Loucy (cell line): ENCODE measurements at regions not wholly inside any gene's neighbourhood (a gene's known extent, or its start where the extent isn't known, plus 50 kb on each side); places are given as distances from the start of the nearest gene placed in this dataset.

Experiments
- EZH2phosphoT487 ChIP-seq: fragments of 200-600 bp; IDR thresholded peaks from 2 replicates; pipeline ENCODE4 v1.6.1; 2018; ENCODE audit warnings: antibody characterized with exemption, mild to moderate bottlenecking, moderate library complexity, borderline replicate concordance
- TF ChIP-seq, protein P1 (sequence below): fragments of 200-600 bp; sonication (generic); conservative IDR thresholded peaks from 2 replicates; pipeline ENCODE4 v1.5.1; 2014; ENCODE audit warnings: mild to moderate bottlenecking, antibody characterized with exemption, low read length

- TF ChIP-seq, protein P1, sequence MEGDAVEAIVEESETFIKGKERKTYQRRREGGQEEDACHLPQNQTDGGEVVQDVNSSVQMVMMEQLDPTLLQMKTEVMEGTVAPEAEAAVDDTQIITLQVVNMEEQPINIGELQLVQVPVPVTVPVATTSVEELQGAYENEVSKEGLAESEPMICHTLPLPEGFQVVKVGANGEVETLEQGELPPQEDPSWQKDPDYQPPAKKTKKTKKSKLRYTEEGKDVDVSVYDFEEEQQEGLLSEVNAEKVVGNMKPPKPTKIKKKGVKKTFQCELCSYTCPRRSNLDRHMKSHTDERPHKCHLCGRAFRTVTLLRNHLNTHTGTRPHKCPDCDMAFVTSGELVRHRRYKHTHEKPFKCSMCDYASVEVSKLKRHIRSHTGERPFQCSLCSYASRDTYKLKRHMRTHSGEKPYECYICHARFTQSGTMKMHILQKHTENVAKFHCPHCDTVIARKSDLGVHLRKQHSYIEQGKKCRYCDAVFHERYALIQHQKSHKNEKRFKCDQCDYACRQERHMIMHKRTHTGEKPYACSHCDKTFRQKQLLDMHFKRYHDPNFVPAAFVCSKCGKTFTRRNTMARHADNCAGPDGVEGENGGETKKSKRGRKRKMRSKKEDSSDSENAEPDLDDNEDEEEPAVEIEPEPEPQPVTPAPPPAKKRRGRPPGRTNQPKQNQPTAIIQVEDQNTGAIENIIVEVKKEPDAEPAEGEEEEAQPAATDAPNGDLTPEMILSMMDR = no peak
- no peak for TF ChIP-seq EZH2phosphoT487
These were observed 2057.6 kb downstream of the TP53TG3F start for GRCh38 chr16:35516971-35517370.
